ENCODE measurements at regions not wholly inside any gene's neighbourhood (a gene's known extent, or its start where the extent isn't known, plus 50 kb on each side); places are given as distances from the start of the nearest gene placed in this dataset.

DNA sequence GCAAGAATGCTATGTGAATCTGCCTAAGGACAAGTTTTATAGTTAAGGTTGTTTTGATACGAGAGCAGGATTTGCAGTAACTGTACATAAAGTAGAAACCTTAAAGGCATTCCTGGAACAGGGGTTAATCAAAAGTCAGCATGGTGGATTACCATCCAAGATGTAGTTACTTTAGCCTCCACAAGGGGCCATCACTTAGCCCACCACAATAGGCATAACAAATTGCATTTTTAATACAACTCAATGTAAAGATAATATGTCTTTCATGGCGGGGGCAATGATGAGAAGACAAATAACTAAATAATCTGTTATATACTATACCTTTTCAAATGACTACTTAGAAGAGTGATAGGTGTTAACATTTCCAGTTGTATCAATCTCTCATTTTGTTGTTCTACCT is 611.2 kb upstream of the ADGRL4 start:
- TF ChIP-seq RAD21 (IDR thresholded peaks at IDR 0.05) (peak in 1 of 2 donors; percentile 51), HNF4A (conservative IDR thresholded peaks at IDR 0.05) (no peak)
- Histone ChIP-seq H3K36me3 (ENCODE audit: control insufficient read depth in 4 of 4, insufficient read depth in 3 of 4, low read depth in 1 of 4, low read length in 3 of 4) (no peaks in the 10 kb centered on the region), H3K27ac (ENCODE audit: low read depth in 1 of 2, low read length in 2 of 2) (no peak overlapping the region), H3K27me3 (ENCODE audit: control insufficient read depth in 4 of 4, insufficient read depth in 4 of 4, low read length in 3 of 4) (no peaks in the 10 kb centered on the region), H3K4me3 (ENCODE audit: low read depth in 1 of 3, low read length in 3 of 3) (no peak overlapping the region), H3K9me3 (ENCODE audit: control insufficient read depth in 4 of 4, low read length in 3 of 4) (no peaks in the 10 kb centered on the region), H3K4me1 (ENCODE audit: control insufficient read depth in 4 of 4, insufficient read depth in 4 of 4, low read length in 3 of 4) (no peaks in the 10 kb centered on the region), H3K9ac (ENCODE audit: low read depth in 1 of 2, low read length in 2 of 2) (no peak overlapping the region)
- no peak for DNase-seq (ENCODE audit: low spot score)
- WGBS = 87% methylated on average over 2 of the region's 2 CpGs

DNA sequence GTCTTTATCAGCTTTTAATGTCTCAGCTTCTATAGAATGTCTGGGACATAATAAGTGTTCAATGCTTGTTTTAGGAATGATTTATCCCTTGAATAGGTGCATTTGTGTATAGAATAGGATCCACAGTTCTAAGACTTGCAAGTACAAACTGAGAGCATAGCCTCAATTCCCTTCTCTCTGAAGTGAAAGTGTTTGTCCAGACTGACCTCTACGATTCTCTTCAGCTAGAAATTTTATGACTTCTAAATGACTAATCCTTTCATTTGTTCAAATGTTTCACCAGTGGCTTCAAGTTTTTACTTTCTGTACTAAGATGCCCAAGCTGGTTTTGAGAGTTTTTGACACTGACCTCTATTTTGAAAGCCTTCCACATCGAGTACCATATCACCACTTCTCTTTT is 608.2 kb upstream of the ADGRL4 start:
- H3K4me1 ChIP-seq (ENCODE audit: control insufficient read depth in 4 of 4, insufficient read depth in 4 of 4, low read length in 3 of 4) = no peaks in the 10 kb centered on the region
- no peak overlapping the region for H3K27ac ChIP-seq (ENCODE audit: low read depth in 1 of 2, low read length in 2 of 2)
- H3K27me3 ChIP-seq (ENCODE audit: control insufficient read depth in 4 of 4, insufficient read depth in 4 of 4, low read length in 3 of 4) = no peaks in the 10 kb centered on the region
- no peak for DNase-seq (ENCODE audit: low spot score)
- 73% methylated on average over 2 of the region's 2 CpGs for WGBS
- no peak overlapping the region for H3K9ac ChIP-seq (ENCODE audit: low read depth in 1 of 2, low read length in 2 of 2)
- no peaks in the 10 kb centered on the region for H3K36me3 ChIP-seq (ENCODE audit: control insufficient read depth in 4 of 4, insufficient read depth in 3 of 4, low read depth in 1 of 4, low read length in 3 of 4)
- no peaks in the 10 kb centered on the region for H3K9me3 ChIP-seq (ENCODE audit: control insufficient read depth in 4 of 4, low read length in 3 of 4)
- no peak overlapping the region for H3K4me3 ChIP-seq (ENCODE audit: low read depth in 1 of 3, low read length in 3 of 3)
- TF ChIP-seq HNF4G (IDR thresholded peaks at IDR 0.05) = no peak
- TF ChIP-seq, protein P1, sequence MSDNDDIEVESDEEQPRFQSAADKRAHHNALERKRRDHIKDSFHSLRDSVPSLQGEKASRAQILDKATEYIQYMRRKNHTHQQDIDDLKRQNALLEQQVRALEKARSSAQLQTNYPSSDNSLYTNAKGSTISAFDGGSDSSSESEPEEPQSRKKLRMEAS (IDR thresholded peaks at IDR 0.05) = no peak

DNA sequence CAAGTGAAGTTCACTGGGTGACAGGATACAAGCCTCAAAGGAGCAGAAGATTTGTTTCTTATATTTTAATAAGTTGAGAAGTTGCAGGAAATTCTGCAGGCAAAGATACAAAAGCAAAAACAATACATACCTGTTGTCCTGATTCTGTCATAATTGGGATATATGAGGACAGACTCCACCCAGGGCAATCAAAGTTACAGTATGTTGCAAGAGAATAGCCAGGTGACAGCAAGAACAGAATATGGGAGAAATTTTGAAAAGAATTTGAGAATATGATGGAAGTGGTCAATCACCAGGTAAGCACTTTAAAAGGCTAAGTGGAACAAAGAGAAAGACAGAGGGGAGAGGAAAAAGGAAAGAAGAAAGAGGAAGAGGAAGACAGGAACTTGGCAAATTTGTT is 607.6 kb upstream of the ADGRL4 start:
- Histone ChIP-seq H3K27me3 (ENCODE audit: control insufficient read depth in 4 of 4, insufficient read depth in 4 of 4, low read length in 3 of 4) (no peaks in the 10 kb centered on the region), H3K9ac (ENCODE audit: low read depth in 1 of 2, low read length in 2 of 2) (no peak overlapping the region), H3K27ac (ENCODE audit: low read depth in 1 of 2, low read length in 2 of 2) (no peak overlapping the region), H3K4me1 (ENCODE audit: control insufficient read depth in 4 of 4, insufficient read depth in 4 of 4, low read length in 3 of 4) (no peaks in the 10 kb centered on the region), H3K4me3 (ENCODE audit: low read depth in 1 of 3, low read length in 3 of 3) (no peak overlapping the region), H3K9me3 (ENCODE audit: control insufficient read depth in 4 of 4, low read length in 3 of 4) (no peaks in the 10 kb centered on the region), H3K36me3 (ENCODE audit: control insufficient read depth in 4 of 4, insufficient read depth in 3 of 4, low read depth in 1 of 4, low read length in 3 of 4) (no peaks in the 10 kb centered on the region)
- DNase-seq (ENCODE audit: low spot score) = no peak
- TF ChIP-seq, protein P1 (IDR thresholded peaks at IDR 0.05) = no peak
- TF ChIP-seq, protein P2, sequence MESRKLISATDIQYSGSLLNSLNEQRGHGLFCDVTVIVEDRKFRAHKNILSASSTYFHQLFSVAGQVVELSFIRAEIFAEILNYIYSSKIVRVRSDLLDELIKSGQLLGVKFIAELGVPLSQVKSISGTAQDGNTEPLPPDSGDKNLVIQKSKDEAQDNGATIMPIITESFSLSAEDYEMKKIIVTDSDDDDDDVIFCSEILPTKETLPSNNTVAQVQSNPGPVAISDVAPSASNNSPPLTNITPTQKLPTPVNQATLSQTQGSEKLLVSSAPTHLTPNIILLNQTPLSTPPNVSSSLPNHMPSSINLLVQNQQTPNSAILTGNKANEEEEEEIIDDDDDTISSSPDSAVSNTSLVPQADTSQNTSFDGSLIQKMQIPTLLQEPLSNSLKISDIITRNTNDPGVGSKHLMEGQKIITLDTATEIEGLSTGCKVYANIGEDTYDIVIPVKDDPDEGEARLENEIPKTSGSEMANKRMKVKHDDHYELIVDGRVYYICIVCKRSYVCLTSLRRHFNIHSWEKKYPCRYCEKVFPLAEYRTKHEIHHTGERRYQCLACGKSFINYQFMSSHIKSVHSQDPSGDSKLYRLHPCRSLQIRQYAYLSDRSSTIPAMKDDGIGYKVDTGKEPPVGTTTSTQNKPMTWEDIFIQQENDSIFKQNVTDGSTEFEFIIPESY (IDR thresholded peaks at IDR 0.05) = no peak
- TF ChIP-seq FOXA2 (IDR thresholded peaks at IDR 0.05) (no peak), TAF1 (conservative IDR thresholded peaks at IDR 0.05) (no peak), FOXA1 (IDR thresholded peaks at IDR 0.05) (no peak), HNF4A (conservative IDR thresholded peaks at IDR 0.05) (no peak), JUND (IDR thresholded peaks at IDR 0.05) (no peak), HNF4G (IDR thresholded peaks at IDR 0.05) (no peak)
- TF ChIP-seq, protein P3, sequence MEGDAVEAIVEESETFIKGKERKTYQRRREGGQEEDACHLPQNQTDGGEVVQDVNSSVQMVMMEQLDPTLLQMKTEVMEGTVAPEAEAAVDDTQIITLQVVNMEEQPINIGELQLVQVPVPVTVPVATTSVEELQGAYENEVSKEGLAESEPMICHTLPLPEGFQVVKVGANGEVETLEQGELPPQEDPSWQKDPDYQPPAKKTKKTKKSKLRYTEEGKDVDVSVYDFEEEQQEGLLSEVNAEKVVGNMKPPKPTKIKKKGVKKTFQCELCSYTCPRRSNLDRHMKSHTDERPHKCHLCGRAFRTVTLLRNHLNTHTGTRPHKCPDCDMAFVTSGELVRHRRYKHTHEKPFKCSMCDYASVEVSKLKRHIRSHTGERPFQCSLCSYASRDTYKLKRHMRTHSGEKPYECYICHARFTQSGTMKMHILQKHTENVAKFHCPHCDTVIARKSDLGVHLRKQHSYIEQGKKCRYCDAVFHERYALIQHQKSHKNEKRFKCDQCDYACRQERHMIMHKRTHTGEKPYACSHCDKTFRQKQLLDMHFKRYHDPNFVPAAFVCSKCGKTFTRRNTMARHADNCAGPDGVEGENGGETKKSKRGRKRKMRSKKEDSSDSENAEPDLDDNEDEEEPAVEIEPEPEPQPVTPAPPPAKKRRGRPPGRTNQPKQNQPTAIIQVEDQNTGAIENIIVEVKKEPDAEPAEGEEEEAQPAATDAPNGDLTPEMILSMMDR (IDR thresholded peaks at IDR 0.05; ENCODE audit: low read depth, low read length, missing input control) = no peak

DNA sequence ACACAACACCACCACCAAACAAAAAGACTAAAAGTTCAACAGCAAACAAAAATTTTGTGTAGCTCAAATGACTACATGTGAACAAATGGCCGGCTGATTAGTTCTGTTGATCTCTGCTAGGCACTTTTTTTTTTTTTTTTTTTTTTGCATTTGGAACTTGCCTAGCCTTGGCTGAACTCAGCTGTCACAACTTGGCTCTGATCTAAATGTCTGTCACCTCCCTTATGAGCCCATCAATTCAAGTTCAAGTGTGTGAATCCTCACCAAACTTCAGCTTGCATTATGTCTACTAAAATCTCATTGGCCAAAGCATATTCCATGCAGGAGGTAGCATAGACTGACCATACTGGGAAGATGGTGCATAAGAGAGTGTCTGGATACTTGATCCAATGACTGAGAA is 606.5 kb upstream of the ADGRL4 start:
- Histone ChIP-seq H3K27ac (ENCODE audit: low read depth in 1 of 2, low read length in 2 of 2) (no peak overlapping the region), H3K4me1 (ENCODE audit: control insufficient read depth in 4 of 4, insufficient read depth in 4 of 4, low read length in 3 of 4) (no peaks in the 10 kb centered on the region), H3K9ac (ENCODE audit: low read depth in 1 of 2, low read length in 2 of 2) (no peak overlapping the region), H3K9me3 (ENCODE audit: control insufficient read depth in 4 of 4, low read length in 3 of 4) (no peaks in the 10 kb centered on the region), H3K36me3 (ENCODE audit: control insufficient read depth in 4 of 4, insufficient read depth in 3 of 4, low read depth in 1 of 4, low read length in 3 of 4) (no peaks in the 10 kb centered on the region), H3K27me3 (ENCODE audit: control insufficient read depth in 4 of 4, insufficient read depth in 4 of 4, low read length in 3 of 4) (no peaks in the 10 kb centered on the region), H3K4me3 (ENCODE audit: low read depth in 1 of 3, low read length in 3 of 3) (no peak overlapping the region)
- DNase-seq (ENCODE audit: low spot score) = no peak
- 85% methylated on average over 1 of the region's 1 CpG for WGBS
- TF ChIP-seq RAD21 (IDR thresholded peaks at IDR 0.05) = no peak
- TF ChIP-seq, protein P2 (IDR thresholded peaks at IDR 0.05) = no peak
- TF ChIP-seq GABPA (IDR thresholded peaks at IDR 0.05 in 1 of 2, conservative IDR thresholded peaks at IDR 0.05 in 1 of 2) = no peak
- TF ChIP-seq NR2F2 (IDR thresholded peaks at IDR 0.05) = no peak
- TF ChIP-seq FOXA2 (IDR thresholded peaks at IDR 0.05) = no peak
- TF ChIP-seq, protein P4, sequence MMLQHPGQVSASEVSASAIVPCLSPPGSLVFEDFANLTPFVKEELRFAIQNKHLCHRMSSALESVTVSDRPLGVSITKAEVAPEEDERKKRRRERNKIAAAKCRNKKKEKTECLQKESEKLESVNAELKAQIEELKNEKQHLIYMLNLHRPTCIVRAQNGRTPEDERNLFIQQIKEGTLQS (IDR thresholded peaks at IDR 0.05) = no peak
- no peak for TF ChIP-seq HNF4G (IDR thresholded peaks at IDR 0.05)
- TF ChIP-seq YY1 (IDR thresholded peaks at IDR 0.05) = no peak
- TF ChIP-seq, protein P1 (IDR thresholded peaks at IDR 0.05) = no peak
- no peak for TF ChIP-seq TAF1 (conservative IDR thresholded peaks at IDR 0.05)
- no peak for TF ChIP-seq RXRA (IDR thresholded peaks at IDR 0.05)

Measured in liver (tissue), 8 donors.